ENCODE measurements at regions not wholly inside any gene's neighbourhood (a gene's known extent, or its start where the extent isn't known, plus 50 kb on each side); places are given as distances from the start of the nearest gene placed in this dataset.

GRCh38 chr1:222073307-222073995 is 331.6 kb upstream of the DUSP10 start:
- H3K4me2 ChIP-seq = no peak overlapping the region
- no peak overlapping the region for H3K9ac ChIP-seq
- no peak for DNase-seq
- TF ChIP-seq GATA2 (CRISPR knock-in tag; IDR thresholded peaks at IDR 0.05) = no peak
- TF ChIP-seq EP300 (IDR thresholded peaks at IDR 0.05; ENCODE audit: borderline replicate concordance in 1 of 2, low read depth in 1 of 2, low read length in 1 of 2) = peak in 1 of 2 experiments; percentile 23; a peak in 1 of 4 replicates
- TF ChIP-seq RFX5 (IDR thresholded peaks at IDR 0.05; ENCODE audit: low read length) = no peak
- TF ChIP-seq JUND (IDR thresholded peaks at IDR 0.05) = peak; percentile 53
- TF ChIP-seq RAD21 (IDR thresholded peaks at IDR 0.05; ENCODE audit: low read length) = no peak; the same call in 1 of the 2 replicates
- TF ChIP-seq POLR2AphosphoS5 (IDR thresholded peaks at IDR 0.05; ENCODE audit: low read depth, low read length) = no peak
- no peak for TF ChIP-seq ELF1 (IDR thresholded peaks at IDR 0.05)
- TF ChIP-seq CHD2 (IDR thresholded peaks at IDR 0.05; ENCODE audit: low read length, partially characterized antibody) = no peak
- TF ChIP-seq FOXJ3 (CRISPR knock-in tag; IDR thresholded peaks at IDR 0.05) = no peak
- no peak for TF ChIP-seq GABPA (IDR thresholded peaks at IDR 0.05; ENCODE audit: low read depth)
- peak; percentile 67 for TF ChIP-seq PBX3 (IDR thresholded peaks at IDR 0.05)
- no peak for TF ChIP-seq RCOR1 (IDR thresholded peaks at IDR 0.05; ENCODE audit: low read length)
- no peak for TF ChIP-seq MEF2A (IDR thresholded peaks at IDR 0.05; ENCODE audit: borderline replicate concordance, low read depth)
- TF ChIP-seq SMC3 (IDR thresholded peaks at IDR 0.05; ENCODE audit: low read depth, low read length) = no peak
- no peak for TF ChIP-seq REST (IDR thresholded peaks at IDR 0.05; ENCODE audit: low read depth, low read length)
- TF ChIP-seq USF2 (IDR thresholded peaks at IDR 0.05; ENCODE audit: borderline replicate concordance, low read depth, low read length) = no peak
- no peak for TF ChIP-seq MAX (IDR thresholded peaks at IDR 0.05; ENCODE audit: low read depth)
- no peak for TF ChIP-seq NRF1 (IDR thresholded peaks at IDR 0.05; ENCODE audit: low read depth, low read length)
- TF ChIP-seq SIN3A (IDR thresholded peaks at IDR 0.05; ENCODE audit: borderline replicate concordance, low read depth, low read length) = no peak
- no peak for TF ChIP-seq IRF3 (IDR thresholded peaks at IDR 0.05; ENCODE audit: low read depth, low read length)
- no peak for TF ChIP-seq MXI1 (IDR thresholded peaks at IDR 0.05; ENCODE audit: low read depth, low read length)
- peak; percentile 28; the same call in 1 of the 2 replicates for TF ChIP-seq NFIC (IDR thresholded peaks at IDR 0.05; ENCODE audit: borderline replicate concordance)
- peak; percentile 58; the same call in 1 of the 2 replicates for TF ChIP-seq YY1 (IDR thresholded peaks at IDR 0.05; ENCODE audit: low read depth)
- TF ChIP-seq TCF12 (IDR thresholded peaks at IDR 0.05) = peak; percentile 61
- TF ChIP-seq EZH2phosphoT487 (IDR thresholded peaks at IDR 0.05; ENCODE audit: borderline replicate concordance, low read depth) = no peak
- no peak for TF ChIP-seq CTCF (IDR thresholded peaks at IDR 0.05)

More at GRCh38 chr1:222073307-222073995, 331.6 kb upstream of the DUSP10 start:
- Histone ChIP-seq H3K36me3 (replicated peaks in 1 of 2; ENCODE audit: control insufficient read depth in 1 of 2, insufficient read depth in 2 of 2, low read length in 1 of 2) (no peaks in the 10 kb centered on the region), H3K27ac (ENCODE audit: low read depth in 2 of 2, low read length in 1 of 2) (peak overlapping the region in 1 of 2 experiments; percentile 54; a peak in 2 of 4 replicates), H3K4me3 (ENCODE audit: low read depth in 2 of 2, low read length in 1 of 2) (no peak overlapping the region), H2AFZ (ENCODE audit: low read depth) (peak overlapping the region; percentile 0; the same call in 1 of the 2 replicates), H3K9me3 (no peaks in the 10 kb centered on the region), H3K27me3 (ENCODE audit: insufficient read depth) (no peaks in the 10 kb centered on the region), H3K9me2 (no peaks in the 10 kb centered on the region), H3K79me2 (ENCODE audit: insufficient read depth) (no peaks in the 10 kb centered on the region), H3F3A (replicated peaks; ENCODE audit: insufficient read depth) (peaks cover 11% of the 10 kb centered on the region), H3K4me1 (ENCODE audit: control insufficient read depth in 1 of 2, insufficient read depth in 2 of 2, low read depth in 1 of 2, low read length in 1 of 2) (no peaks in the 10 kb centered on the region; a peak in 2 of 4 replicates), H4K20me1 (ENCODE audit: insufficient read depth) (no peaks in the 10 kb centered on the region)
- ChIA-PET CTCF (interaction anchor here (1.0 to 1.2 kb wide), 2 partner anchors 11 to 382 kb away, joined by 3 read pairs; no protein-coding TSS in a partner anchor), POLR2A (no interaction called here)
- 25% methylated on average over 2 of the region's 2 CpGs for WGBS (ENCODE audit: low lambda C conversion rate)
